ENCODE measurements at regions not wholly inside any gene's neighbourhood (a gene's known extent, or its start where the extent isn't known, plus 50 kb on each side); places are given as distances from the start of the nearest gene placed in this dataset.

DNA sequence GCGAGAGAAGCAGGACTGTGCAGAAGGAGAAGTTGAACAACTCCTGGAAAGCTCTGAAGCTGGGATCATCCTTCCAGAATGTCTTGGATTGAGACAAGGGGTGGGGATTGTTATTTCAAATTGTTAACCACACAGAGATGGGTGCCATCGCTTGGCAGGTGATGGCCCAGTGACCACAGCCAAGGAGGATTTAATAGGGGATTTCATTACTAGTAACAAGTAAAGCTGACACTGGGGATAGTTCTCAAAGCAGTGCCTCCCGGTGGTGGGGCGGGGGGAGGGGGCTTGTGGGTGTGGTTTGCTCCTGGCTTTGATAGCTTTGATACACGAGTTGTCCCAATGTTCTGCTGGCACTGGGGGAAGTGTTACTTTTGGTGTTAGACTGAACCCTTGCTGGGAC is 59.2 kb downstream of the ZNF503 start (continued):
- TF ChIP-seq EP300 (IDR thresholded peaks at IDR 0.05; ENCODE audit: borderline replicate concordance in 1 of 2, low read depth in 2 of 2, low read length in 2 of 2) (no peak), CBX8 (IDR thresholded peaks at IDR 0.05; ENCODE audit: borderline replicate concordance, low read depth, low read length) (no peak), E2F6 (IDR thresholded peaks at IDR 0.05) (no peak)
